ENCODE measurements at regions not wholly inside any gene's neighbourhood (a gene's known extent, or its start where the extent isn't known, plus 50 kb on each side); places are given as distances from the start of the nearest gene placed in this dataset.

- H3K4me3 ChIP-seq = no peak overlapping the region
- intact Hi-C loops (cut with DNase I) = no loop called here
- WGBS, 4 donors = 91 to 97% (median 93%) methylated on average over 2 of the region's 2 CpGs
Observed at GRCh38 chr11:80959751-80960150, 1518.9 kb upstream of the TENM4 start.

GRCh38 chr11:80958987-80959386 lies 1518.2 kb upstream of the TENM4 start:
- no peak for TF ChIP-seq POLR2A (IDR thresholded peaks at IDR 0.05)
- TF ChIP-seq CTCF (IDR thresholded peaks at IDR 0.05) = no peak
- WGBS, 4 donors = 80 to 91% (median 83%) methylated on average over 4 of the region's 4 CpGs

More at GRCh38 chr11:80959751-80960150, 1518.9 kb upstream of the TENM4 start:
- DNase-seq = no peak
- TF ChIP-seq POLR2A (IDR thresholded peaks at IDR 0.05) (no peak), CTCF (IDR thresholded peaks at IDR 0.05) (no peak)
- Histone ChIP-seq H3K36me3 (replicated peaks in 1 of 2) (no peaks in the 10 kb centered on the region), H3K4me1 (replicated peaks in 1 of 2) (no peaks in the 10 kb centered on the region), H3K27ac (no peak overlapping the region), H3K9me3 (replicated peaks in 1 of 3) (no peaks in the 10 kb centered on the region), H3K27me3 (no peaks in the 10 kb centered on the region)

DNA sequence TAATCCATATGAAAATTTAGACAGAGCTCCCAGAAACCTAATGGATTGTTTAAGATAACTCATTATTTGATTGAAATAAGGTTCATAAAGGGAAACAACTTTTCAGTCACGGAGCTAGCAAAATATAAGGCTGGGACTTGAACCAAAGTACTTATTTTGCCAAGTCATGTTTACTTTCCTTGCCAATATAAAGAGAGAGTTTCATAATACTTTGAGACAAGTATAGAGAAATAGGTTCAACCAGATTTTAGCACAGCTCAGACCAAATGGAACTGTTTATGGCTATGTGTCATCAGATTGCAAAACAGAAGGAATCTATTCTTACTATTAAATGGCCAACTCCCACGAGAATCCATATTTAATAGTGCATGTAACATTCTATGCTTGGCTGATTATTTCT lies 1517.5 kb upstream of the TENM4 start:
- Histone ChIP-seq H3K4me1 (replicated peaks in 1 of 2) (no peaks in the 10 kb centered on the region), H3K27me3 (no peaks in the 10 kb centered on the region), H3K9me3 (replicated peaks in 1 of 3) (no peaks in the 10 kb centered on the region), H3K4me3 (no peak overlapping the region), H3K36me3 (replicated peaks in 1 of 2) (no peaks in the 10 kb centered on the region), H3K27ac (no peak overlapping the region)
- DNase-seq = no peak
- TF ChIP-seq POLR2A (IDR thresholded peaks at IDR 0.05) = no peak
- no peak for TF ChIP-seq CTCF (IDR thresholded peaks at IDR 0.05)
- WGBS, 4 donors = 63 to 71% (median 63%) methylated on average over 2 of the region's 2 CpGs
- intact Hi-C loops (cut with DNase I) = no loop called here

More at GRCh38 chr11:80958987-80959386, 1518.2 kb upstream of the TENM4 start:
- H3K9me3 ChIP-seq (replicated peaks in 1 of 3) = no peaks in the 10 kb centered on the region
- no peak for DNase-seq
- no peak overlapping the region for H3K27ac ChIP-seq
- no peak overlapping the region for H3K4me3 ChIP-seq
- H3K4me1 ChIP-seq (replicated peaks in 1 of 2) = no peaks in the 10 kb centered on the region
- H3K27me3 ChIP-seq = no peaks in the 10 kb centered on the region
- intact Hi-C loops (cut with DNase I) = no loop called here
- no peaks in the 10 kb centered on the region for H3K36me3 ChIP-seq (replicated peaks in 1 of 2)

DNA sequence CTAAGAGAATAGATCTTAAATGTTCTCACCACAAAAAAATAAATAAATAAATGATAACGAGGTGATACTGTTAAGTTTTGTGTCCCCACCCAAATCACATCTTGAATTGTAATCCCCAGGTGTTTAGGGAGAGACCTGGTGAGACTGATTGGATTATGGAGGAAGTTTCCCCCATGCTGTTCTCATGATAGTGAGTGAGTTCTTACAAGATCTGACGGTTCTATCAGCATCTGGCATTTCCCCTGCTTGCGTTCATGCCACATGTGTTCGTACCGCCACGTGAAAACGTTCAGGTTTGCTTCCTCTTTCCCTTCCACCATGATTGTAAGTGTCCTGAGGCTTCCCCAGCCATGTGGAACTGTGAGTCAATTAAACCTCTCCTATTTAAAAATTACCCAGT lies 1514.8 kb upstream of the TENM4 start:
- TF ChIP-seq CTCF (IDR thresholded peaks at IDR 0.05) = no peak
- TF ChIP-seq POLR2A (IDR thresholded peaks at IDR 0.05) = no peak
- H3K27me3 ChIP-seq = no peaks in the 10 kb centered on the region
- H3K36me3 ChIP-seq (replicated peaks in 1 of 2) = no peaks in the 10 kb centered on the region
- no peaks in the 10 kb centered on the region for H3K4me1 ChIP-seq (replicated peaks in 1 of 2)
- intact Hi-C loops (cut with DNase I) = no loop called here
- no peak overlapping the region for H3K27ac ChIP-seq
- H3K4me3 ChIP-seq = no peak overlapping the region
- WGBS, 4 donors = 85 to 91% (median 89%) methylated on average over 7 of the region's 7 CpGs
- H3K9me3 ChIP-seq (replicated peaks in 1 of 3) = no peaks in the 10 kb centered on the region
- DNase-seq = no peak

Measured in adrenal gland (tissue), 9 donors.